AG09319 (cell line): ENCODE measurements at regions not wholly inside any gene's neighbourhood (a gene's known extent, or its start where the extent isn't known, plus 50 kb on each side); places are given as distances from the start of the nearest gene placed in this dataset.

ENCODE experiments used
- DNase-seq: peaks from one replicate; pipeline ENCODE4 v3.0.0-alpha.2; 2010; ENCODE audit warnings: low read depth; ENCODE audit errors: extremely low read depth
- TF ChIP-seq, protein P1 (sequence below): IDR thresholded peaks from 2 replicates; pipeline ENCODE4 v1.5.1; 2011; ENCODE audit warnings: low read depth, mild to moderate bottlenecking, inconsistent platforms, low read length, moderate library complexity

DNA sequence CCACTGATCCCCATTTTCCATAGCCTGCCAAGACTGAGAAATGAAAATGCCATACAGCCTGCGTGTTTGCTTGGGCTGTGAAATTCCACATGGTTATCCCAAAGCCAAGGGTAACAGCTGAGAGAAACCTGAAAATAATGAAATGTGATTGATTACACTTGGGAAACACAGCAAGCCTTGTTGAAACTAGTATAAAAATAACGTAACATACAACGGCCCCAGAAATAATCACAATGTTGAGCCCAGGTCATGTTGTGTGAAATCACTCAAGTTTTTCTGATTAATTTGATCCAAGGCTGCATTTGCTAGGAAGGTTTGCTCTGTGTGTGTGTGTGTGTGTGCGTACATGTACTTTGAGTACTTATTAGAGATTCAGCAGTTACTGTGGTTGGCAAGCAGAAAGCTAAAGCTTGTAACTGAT, 269.0 kb downstream of the OXSM start:
- no peak for DNase-seq
- TF ChIP-seq, protein P1, sequence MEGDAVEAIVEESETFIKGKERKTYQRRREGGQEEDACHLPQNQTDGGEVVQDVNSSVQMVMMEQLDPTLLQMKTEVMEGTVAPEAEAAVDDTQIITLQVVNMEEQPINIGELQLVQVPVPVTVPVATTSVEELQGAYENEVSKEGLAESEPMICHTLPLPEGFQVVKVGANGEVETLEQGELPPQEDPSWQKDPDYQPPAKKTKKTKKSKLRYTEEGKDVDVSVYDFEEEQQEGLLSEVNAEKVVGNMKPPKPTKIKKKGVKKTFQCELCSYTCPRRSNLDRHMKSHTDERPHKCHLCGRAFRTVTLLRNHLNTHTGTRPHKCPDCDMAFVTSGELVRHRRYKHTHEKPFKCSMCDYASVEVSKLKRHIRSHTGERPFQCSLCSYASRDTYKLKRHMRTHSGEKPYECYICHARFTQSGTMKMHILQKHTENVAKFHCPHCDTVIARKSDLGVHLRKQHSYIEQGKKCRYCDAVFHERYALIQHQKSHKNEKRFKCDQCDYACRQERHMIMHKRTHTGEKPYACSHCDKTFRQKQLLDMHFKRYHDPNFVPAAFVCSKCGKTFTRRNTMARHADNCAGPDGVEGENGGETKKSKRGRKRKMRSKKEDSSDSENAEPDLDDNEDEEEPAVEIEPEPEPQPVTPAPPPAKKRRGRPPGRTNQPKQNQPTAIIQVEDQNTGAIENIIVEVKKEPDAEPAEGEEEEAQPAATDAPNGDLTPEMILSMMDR: no peak

DNA sequence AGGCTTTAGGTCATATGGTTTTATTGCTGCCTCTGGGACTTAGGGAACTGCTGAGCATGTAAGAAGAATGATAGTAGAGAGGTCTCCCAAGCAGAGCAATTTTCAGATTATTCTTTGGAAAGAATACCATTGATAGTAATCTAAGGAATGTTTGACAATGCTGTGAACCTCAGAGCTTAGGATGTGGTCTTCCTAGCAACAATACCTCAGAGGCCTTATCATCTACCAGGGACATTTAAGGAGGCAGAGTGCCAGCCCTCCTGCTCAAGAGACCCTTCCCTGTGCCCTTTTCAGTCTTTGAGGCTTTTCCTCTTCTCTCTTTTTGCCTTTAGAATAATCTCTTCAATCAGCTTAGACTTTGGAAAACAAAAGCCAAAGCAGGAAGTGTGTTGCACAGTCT, 272.1 kb downstream of the OXSM start:
- DNase-seq: no peak
- TF ChIP-seq, protein P1: no peak

DNA sequence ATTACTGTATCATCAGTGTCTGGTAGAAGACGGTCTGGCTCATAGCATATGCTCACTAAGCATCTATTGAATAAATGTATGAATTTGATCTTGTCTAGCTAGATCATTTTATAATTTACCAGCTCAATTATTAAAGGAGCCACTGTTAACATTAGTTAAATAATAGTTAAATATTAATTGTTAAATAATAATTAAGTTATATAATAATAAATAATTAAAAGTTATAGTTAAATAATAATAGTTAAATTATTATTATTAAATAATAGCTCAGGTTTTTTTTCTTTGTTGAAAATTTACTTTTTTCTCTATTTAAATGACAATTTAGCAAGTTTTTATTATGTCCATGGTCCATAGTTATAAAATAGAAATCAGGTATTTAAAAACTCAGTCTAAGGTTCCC, 274.4 kb downstream of the OXSM start:
- TF ChIP-seq, protein P1: no peak
- no peak for DNase-seq

DNA sequence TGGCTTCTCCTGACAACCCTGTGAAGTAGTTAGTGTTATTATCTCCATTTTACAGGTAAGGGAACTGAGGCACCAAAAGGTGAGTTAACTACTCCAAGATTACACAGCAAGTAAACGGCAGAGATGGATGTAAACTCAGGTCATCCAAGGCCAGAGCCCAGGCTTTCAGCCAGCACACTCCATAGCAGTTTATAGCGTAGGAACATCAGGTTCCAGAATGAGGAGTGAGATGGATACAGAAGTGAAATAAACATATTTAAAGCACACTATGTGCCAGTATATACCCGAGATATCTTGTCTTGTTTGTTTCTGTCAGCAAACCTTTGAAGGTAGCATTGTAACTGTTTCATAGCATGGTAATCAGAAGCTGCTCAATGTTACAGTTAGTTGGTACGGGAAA, 279.0 kb downstream of the OXSM start:
- DNase-seq: no peak
- TF ChIP-seq, protein P1: no peak

DNA sequence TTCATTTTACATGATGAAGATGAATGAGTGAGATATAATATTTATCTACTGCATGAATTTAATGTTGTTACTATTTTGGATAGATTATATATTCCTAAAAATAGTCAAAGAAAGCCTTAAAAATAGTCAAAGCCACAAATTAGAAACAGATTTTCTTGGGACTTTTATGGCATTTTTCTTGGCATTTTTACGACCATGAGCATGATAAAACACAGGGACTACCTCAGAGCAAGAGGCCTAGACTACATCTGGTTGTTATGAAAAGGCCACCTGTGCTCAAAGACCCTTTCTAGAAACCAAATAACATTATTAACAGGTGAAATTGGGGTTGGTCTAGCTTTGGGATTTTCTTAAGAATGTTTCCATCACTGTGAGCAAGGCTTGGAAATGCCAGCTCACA, 281.0 kb downstream of the OXSM start:
- no peak for DNase-seq
- TF ChIP-seq, protein P1: no peak

DNA sequence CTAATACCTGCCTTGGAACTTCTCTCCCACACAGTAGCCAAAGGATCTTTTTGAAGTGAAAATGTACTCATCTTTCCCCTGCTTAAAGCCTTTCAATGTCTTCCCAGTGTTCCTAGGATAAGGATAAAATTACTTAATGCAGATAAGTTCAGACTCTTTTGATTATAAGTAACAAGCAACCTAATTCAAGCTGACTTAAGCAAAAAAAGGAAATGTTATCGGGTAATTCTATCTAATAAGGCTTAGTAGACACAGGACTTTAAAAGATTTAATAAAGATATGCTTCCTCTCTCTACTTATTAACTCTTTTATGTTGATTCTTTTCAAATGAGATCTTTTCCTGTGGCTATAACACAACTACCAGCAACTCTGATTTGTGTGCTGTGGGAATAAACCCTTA, 284.2 kb downstream of the OXSM start:
- TF ChIP-seq, protein P1: no peak
- no peak for DNase-seq

DNA sequence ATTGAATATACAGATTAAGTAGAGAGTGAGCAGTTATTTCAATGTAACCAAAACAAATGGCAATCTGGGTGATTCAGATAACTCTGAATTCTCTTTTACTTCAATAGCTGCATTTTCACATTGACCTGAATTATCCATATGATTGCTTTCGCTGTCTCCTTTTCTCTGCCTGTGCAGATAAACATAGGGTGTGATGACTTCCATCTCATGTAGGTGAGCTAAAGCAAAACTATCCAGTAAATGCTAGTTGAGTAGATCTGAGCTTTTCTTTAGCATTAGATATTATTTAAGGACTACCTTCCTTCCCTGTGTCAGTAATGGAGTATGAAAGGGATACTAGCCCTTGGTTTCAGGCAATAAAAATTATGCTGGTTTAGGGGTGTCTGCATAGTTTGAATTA, 288.6 kb downstream of the OXSM start:
- DNase-seq: no peak
- TF ChIP-seq, protein P1: no peak
